ENCODE measurements at regions not wholly inside any gene's neighbourhood (a gene's known extent, or its start where the extent isn't known, plus 50 kb on each side); places are given as distances from the start of the nearest gene placed in this dataset.
"Not testable (repeated sequence)": the region's sequence is repeated elsewhere in the genome, so short reads cannot be mapped to it uniquely, and the experiment has no call there.

DNA sequence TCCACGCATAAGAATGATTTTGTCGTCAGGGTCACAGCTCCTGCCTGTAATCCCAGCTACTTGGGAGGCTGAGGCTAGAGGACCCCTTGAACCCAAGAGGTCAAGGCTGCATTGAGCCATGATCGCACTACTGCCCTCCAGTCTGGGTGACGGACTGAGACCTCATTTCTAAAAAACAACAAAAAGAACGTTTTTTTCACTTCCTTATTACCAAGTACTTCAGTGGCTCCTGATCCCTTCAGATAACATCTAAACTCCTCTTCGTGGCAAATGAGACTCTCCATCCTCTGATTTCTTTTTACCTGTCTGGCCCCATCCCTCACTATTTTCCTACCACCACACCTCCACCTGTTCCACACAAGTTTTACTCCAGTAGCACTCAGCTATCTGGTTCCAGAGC, 105.4 kb upstream of the TLK1 start:
- TF ChIP-seq, protein P1, sequence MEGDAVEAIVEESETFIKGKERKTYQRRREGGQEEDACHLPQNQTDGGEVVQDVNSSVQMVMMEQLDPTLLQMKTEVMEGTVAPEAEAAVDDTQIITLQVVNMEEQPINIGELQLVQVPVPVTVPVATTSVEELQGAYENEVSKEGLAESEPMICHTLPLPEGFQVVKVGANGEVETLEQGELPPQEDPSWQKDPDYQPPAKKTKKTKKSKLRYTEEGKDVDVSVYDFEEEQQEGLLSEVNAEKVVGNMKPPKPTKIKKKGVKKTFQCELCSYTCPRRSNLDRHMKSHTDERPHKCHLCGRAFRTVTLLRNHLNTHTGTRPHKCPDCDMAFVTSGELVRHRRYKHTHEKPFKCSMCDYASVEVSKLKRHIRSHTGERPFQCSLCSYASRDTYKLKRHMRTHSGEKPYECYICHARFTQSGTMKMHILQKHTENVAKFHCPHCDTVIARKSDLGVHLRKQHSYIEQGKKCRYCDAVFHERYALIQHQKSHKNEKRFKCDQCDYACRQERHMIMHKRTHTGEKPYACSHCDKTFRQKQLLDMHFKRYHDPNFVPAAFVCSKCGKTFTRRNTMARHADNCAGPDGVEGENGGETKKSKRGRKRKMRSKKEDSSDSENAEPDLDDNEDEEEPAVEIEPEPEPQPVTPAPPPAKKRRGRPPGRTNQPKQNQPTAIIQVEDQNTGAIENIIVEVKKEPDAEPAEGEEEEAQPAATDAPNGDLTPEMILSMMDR (IDR thresholded peaks at IDR 0.05; ENCODE audit: low read length, missing control alignments), result no peak
- DNase-seq (ENCODE audit: low read depth), result no peak
- H3K4me3 ChIP-seq (replicated peaks; ENCODE audit: low read depth, low read length), result no peak overlapping the region

DNA sequence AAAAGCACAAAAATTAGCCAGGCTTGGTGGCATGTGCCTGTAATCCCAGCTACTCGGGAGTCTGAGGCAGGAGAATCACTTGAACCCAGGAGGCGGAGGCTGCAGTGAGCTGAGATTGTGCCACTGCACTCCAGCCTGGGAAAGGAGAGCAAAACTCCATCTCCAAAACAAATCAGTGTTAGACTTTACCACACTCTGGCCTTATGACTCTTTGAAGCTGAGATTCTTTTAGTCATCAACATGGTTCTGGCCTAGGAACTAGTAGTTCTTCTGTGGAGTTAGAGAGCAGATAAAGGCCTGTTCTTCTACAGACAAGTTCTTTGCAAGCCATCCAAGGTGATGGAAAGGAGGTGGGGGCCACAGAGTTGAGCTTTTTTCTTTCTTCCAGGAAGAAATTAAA, 100.8 kb upstream of the TLK1 start:
- not testable (repeated sequence) for H3K4me3 ChIP-seq (replicated peaks; ENCODE audit: low read depth, low read length); DNase-seq (ENCODE audit: low read depth)

DNA sequence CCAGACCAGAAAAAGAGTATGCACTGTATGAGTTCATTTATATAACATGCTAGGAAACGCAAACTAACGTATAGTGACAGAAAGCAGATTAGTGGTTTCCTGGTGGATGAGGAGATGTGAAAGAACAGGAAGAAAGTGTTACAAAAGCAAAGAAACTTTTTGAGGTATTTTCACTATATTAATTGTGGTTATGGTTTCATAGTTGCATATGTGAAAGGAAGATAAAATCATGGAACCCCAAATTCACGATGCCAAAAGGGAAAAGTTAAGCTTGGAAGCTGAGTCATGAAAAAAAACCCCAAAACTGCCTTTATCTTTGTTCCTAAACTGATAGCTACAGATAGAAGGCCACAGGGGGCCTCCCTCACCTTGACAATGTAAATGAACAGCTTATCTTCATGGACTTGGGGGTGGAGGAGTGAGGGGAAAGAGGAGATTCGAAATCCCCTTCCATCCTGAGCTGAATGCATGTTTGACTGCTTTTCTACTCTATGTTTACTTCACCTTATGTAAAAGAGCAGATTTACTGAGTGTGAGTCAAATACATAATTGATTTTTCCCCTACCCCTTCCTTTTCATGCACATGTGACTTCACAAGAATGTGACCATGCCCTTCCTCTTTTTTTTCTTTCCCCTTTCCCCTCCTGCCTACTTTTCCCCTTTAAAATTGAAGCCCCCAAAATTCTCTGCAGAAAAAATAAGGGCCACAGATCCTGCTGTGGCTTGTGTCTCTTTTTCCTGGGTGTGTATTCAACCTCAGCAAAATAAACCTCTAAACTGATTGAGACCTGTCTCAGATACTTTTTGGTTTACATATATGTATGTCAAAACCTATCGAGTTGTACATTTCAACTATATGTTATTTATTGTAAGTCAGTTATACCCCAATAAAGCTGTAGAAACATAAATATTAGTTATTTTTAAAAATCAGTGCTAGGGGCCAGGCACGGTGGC, 100.1 kb upstream of the TLK1 start:
- TF ChIP-seq, protein P1 (IDR thresholded peaks at IDR 0.05; ENCODE audit: low read length, missing control alignments), result no peak
- DNase-seq (ENCODE audit: low read depth), result no peak
- H3K4me3 ChIP-seq (replicated peaks; ENCODE audit: low read depth, low read length), result no peak overlapping the region

DNA sequence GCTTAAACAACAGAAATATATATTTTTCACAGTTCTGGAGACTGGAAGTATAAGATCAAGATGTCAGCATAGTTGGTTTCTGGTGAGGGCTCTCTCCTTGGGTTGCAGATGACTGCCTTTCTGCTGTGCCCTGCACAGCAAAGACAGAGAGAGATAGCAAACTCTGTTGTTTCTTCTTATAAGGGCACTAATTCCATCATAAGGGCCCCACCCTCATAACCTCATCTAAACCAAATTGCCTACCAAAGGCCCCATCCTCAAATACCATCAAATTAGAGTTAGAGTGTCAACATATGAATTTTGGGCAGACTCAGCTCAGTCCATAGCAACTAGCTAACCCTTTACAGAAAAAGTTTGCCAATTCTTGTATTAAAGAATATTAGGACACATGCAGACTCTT, 94.0 kb upstream of the TLK1 start:
- TF ChIP-seq, protein P1 (IDR thresholded peaks at IDR 0.05; ENCODE audit: low read length, missing control alignments), result no peak
- H3K4me3 ChIP-seq (replicated peaks; ENCODE audit: low read depth, low read length), result no peak overlapping the region
- DNase-seq (ENCODE audit: low read depth), result no peak

DNA sequence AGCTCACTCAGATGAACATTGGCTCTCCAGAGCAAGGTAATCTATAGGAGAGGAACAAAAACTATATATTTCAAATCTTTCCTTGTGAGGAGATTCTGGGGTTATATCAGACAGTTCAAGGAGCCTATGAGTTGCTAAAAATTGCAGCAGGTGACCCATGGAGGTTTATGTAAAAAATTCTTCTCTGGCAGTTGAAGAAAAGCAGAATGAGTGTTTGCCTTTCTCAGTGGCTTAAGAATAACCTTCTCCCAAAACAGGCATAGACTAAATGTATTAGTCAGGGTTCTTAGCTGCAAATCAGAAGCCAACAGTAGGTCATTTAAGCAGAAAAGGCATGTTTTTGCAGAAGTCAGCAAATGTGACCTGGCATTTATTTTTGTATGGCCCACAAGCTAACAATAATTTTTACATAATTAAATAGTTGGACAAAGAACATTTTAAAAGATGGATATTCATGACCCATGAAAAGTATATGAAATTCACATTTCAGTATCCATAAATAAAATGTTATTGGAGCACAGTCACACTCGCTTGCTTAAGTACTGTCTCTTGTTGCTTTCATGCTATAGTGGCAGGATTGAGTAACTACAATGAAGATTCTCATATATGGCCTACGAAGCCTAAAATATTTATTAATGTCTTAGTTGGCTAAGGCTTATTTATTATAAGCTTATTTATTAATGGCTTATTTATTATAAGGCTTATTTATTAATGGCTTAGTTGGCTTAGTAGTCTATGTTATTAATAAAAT, 93.4 kb upstream of the TLK1 start:
- H3K4me3 ChIP-seq (replicated peaks; ENCODE audit: low read depth, low read length), result no peak overlapping the region
- TF ChIP-seq, protein P1 (IDR thresholded peaks at IDR 0.05; ENCODE audit: low read length, missing control alignments), result no peak
- no peak for DNase-seq (ENCODE audit: low read depth)

DNA sequence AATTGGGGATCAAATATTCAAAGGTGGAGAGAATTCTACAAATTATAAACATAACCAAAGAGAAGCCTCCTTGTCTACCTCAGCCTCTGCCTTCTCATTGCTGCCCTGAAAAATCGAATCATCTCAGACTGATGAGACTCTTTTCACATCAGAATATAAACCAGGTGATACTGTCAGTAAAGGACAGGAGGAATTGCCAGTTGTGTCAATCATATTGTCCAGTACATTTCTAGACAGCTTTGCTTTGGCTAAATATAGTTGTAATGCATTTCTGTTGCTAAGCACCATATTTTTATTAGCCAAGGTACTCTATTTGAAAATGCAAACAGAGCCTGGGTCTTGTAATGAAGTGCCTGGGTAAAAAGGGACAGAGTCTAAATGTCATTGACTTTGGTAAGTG, 92.6 kb upstream of the TLK1 start:
- no peak overlapping the region for H3K4me3 ChIP-seq (replicated peaks; ENCODE audit: low read depth, low read length)
- no peak for DNase-seq (ENCODE audit: low read depth)
- TF ChIP-seq, protein P1 (IDR thresholded peaks at IDR 0.05; ENCODE audit: low read length, missing control alignments), result no peak

DNA sequence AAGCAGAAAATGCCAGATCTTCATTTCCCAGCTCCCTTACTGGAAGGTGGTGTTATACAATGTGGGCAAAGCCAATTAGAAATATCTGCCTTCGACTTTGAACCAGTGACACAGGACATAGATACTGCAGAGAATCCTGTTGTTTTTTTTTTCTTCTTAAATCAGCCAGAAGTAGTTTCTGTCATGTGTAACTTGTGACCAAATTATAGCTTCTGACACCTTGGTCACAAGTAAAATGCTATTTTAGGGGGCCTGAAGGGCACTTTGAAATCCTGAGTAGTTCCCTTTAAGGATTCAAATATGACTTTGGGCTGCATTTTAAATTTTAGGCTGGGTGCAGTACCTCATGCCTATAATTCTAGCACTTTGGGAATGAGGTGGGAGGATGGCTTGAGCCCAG, 89.0 kb upstream of the TLK1 start:
- TF ChIP-seq, protein P1 (IDR thresholded peaks at IDR 0.05; ENCODE audit: low read length, missing control alignments), result no peak
- no peak for DNase-seq (ENCODE audit: low read depth)

More for the DNA sequence above, 89.0 kb upstream of the TLK1 start:
- no peak overlapping the region for H3K4me3 ChIP-seq (replicated peaks; ENCODE audit: low read depth, low read length)
